ENCODE measurements at regions not wholly inside any gene's neighbourhood (a gene's known extent, or its start where the extent isn't known, plus 50 kb on each side); places are given as distances from the start of the nearest gene placed in this dataset.
A peak's percentile ranks its signal among the peaks of the same experiment; 100 is the strongest.
"Not testable (repeated sequence)": the region's sequence is repeated elsewhere in the genome, so short reads cannot be mapped to it uniquely, and the experiment has no call there.

- no peak for DNase-seq
Observed at GRCh38 chr5:130479045-130479804, 575.0 kb downstream of the CHSY3 start.

DNA sequence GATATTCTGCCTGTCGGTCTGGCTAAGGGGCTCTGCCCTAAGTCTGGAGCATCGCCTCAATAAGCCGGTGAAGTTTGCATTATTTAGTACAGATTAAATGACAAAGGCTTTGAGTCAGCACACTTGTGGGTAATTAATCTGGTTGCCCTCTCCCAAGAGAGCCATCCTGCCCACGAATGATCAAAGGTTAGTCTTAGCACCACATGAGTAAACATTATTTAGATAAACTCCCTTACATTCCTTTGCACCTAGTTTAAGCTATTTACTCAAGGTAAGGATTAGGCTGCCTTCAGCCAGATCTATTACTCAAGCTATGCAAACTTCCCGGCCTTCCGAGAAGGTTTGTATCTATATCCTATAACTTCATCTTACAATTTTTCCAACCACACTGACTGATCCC, 572.1 kb downstream of the CHSY3 start:
- DNase-seq, result peak; percentile 1

DNA sequence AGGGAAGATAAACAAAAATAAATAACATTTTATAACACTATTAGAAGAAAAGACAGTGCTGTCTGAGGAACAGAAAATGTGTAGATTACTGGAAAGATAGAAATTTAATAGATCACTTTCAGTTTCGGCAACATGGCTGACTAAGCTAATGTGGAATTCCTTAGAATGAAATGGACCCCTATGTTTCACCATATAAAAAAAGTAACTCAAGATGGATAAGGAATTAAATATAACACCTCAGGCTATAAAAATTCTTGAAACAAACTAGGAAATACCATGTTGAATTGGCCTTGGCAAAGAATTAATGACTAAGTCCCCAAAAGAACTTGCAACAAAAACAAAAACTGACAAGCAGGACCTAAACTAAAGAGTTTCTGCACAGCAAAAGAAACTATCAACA, 558.3 kb downstream of the CHSY3 start:
- no peak for DNase-seq

DNA sequence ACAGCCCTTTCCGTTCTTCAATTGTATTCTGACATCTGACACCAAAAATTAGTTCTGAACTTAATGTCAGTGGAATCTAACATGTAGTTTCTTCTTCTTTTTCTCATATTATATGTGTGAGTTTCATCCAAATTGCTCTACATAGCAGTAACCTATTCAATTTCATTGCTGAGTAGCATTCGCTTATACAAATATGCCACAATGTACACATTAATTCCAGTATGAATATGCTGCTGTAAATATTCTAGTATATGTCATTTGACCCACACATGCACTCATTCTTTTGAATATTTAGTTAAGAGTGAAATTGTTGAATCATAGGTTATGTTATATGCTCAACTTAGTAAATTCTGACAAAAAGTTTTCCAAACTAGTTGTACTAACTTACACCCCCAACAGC, 550.9 kb downstream of the CHSY3 start:
- DNase-seq, result no peak

- no peak for DNase-seq
Observed at GRCh38 chr5:130452744-130453143, 548.5 kb downstream of the CHSY3 start.

GRCh38 chr5:130436430-130436829, 532.2 kb downstream of the CHSY3 start:
- DNase-seq, result no peak

DNA sequence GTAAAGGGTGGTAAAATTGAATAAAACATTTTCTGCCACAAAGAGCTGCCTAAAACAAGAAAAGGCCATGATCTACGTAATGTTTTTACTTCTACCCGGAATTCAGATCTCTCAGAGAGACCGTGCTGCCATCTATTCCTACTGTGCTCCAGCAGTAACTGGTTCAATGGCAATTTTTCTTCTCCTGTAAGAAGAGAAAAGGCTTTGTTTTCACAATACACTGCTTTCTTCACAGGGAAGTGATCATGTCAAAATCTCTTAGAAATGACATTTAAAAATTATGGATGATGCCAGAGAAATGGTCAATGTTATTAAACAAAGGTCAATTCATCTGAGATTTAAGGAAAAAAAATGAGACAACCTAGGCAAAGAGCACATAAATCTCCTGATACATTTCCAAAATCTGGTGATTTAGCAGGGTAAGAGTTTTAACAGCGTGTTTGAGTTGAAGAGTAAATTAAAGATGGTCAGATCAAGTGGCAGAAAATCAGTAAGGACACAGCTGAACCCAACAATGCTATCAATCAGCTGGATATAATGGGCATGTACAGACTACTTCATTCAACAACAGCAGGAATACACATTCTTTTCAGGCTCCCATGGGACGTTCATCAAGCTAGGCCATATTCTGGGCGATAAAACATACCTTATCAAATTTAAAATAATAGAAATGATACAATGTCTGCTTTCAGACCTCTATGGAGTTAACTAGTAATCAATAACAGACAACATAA, 523.1 kb downstream of the CHSY3 start:
- no peak for DNase-seq

GRCh38 chr5:130425424-130425823, 521.2 kb downstream of the CHSY3 start:
- no peak for DNase-seq

DNA sequence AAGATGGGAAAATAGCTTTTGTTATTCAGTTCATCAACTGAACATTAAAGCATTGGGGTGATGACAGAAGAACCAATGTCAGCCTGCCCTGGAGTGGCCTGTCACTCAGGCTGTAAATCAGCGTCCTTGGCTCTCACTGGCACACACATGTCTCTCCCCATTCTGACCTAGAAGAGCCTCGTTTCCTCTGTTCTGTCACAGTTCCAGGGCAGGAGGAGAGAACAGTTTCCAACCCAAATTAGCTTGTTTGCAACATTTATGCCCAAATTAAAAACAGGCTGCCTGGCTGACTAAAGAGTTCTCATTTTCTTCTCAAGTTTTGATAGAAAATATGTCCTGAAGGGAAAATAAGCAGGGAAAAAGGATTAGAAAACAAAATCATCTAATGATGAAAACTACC, 520.1 kb downstream of the CHSY3 start:
- DNase-seq, result no peak

DNA sequence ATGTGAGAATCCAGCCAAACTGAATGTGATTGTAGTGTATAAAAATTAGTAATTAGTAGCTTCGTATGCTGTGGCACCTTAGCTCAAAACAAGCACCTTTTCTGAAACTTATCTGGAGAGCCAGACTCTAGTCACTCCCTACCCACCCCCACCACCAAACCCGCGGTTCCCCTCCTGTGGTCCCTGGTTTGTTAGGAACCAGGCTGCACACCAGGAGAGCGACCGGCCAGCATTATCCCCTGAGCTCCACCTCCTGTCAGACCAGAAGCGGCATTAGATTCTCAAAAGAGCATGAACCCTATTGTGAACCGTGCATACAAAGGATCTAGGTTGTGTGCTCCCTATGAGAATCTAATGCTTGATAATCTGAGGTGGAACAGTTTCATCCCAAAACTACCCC, 498.6 kb downstream of the CHSY3 start:
- no peak for DNase-seq

GRCh38 chr5:130400091-130400490, 495.8 kb downstream of the CHSY3 start:
- no peak for DNase-seq

GRCh38 chr5:130398825-130399224, 494.6 kb downstream of the CHSY3 start:
- DNase-seq, result no peak

DNA sequence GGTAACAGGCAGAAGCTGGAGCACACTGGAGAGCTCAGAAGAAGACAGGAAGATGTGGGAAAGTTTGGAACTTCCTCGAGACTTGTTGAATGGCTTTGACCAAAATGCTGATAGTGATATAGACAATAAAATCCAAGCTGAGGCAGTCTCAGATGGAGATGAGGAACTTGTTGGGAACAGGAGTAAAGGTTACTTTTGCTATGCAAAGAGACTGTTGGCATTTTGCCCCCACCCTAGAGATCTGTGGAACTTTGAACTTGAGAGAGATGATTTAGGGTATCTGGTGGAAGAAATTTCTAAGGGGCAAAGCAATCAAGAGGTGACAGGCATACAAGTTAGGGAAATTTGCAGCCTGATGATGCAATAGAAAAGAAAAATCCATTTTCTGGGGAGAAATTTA, 493.5 kb downstream of the CHSY3 start:
- not testable (repeated sequence) for DNase-seq

DNA sequence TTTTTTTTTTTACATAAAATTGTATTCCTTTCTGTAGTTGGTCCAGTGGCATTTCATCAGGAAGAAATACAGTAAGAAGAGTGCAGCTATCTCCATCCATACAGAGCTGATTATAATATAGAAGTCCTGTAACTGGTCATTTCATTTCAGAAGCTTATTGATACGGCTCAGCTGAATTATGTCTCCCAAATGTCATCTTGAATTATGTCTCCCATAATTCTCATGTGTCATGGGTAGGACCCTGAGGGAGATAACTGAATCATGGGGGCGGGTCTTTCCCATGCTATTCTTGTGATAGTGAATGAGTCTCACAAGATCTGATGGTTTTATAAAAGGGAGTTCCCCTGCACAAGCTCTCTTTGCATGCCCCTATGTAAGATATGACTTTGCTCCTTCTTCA, 492.9 kb downstream of the CHSY3 start:
- no peak for DNase-seq

DNA sequence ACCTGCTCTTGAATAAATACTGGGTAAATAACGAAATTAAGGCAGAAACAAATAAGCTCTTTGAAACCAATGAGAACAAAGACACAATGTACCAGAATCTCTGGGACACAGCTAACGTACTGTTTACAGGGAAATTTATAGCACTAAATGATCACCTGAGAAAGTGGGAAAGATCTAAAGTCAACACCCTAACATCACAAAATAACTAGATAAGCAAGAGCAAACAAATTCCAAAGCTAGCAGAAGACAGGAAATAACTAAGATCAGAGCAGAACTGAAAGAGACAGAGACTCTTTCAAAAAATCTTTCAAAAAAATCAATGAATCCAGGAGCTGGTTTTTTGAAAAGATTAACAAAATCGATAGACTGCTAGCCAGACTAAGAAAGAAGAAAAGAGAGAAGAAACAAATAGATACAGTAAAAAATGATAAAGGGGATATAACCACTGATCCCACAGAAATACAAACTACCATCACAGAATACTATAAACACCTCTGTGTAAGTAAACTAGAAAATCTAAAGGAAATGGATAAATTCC, 487.5 kb downstream of the CHSY3 start:
- DNase-seq, result not testable (repeated sequence)

DNA sequence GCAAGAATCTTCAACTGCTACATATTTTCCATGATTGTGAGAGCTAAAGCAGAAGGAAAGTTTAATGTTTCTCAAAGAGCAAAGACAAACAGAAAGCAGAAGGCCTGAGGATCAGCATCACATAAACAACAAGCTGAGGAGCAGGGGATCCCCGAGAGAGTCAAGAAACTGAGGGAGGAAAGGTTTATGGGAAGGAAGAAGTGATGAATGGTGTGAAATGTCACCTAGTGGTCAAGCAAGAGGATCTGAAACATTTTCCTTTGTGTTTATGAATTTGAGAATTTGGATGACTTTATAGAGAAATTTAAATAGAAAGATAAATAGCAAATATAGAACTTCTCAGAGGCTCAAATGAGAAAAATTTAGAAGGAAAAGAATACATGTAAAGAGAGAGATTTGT, 481.9 kb downstream of the CHSY3 start:
- DNase-seq, result no peak

- DNase-seq, result no peak
Observed at GRCh38 chr5:130385656-130386055, 481.4 kb downstream of the CHSY3 start.

- no peak for DNase-seq
Observed at GRCh38 chr5:130365956-130366355, 461.7 kb downstream of the CHSY3 start.

- no peak for DNase-seq
Observed at GRCh38 chr5:130350131-130350530, 445.9 kb downstream of the CHSY3 start.

GRCh38 chr5:130337179-130337888, 433.1 kb downstream of the CHSY3 start:
- DNase-seq, result no peak

GRCh38 chr5:130335117-130335516, 430.9 kb downstream of the CHSY3 start:
- no peak for DNase-seq

GRCh38 chr5:130333089-130333488, 428.8 kb downstream of the CHSY3 start:
- DNase-seq, result no peak

DNA sequence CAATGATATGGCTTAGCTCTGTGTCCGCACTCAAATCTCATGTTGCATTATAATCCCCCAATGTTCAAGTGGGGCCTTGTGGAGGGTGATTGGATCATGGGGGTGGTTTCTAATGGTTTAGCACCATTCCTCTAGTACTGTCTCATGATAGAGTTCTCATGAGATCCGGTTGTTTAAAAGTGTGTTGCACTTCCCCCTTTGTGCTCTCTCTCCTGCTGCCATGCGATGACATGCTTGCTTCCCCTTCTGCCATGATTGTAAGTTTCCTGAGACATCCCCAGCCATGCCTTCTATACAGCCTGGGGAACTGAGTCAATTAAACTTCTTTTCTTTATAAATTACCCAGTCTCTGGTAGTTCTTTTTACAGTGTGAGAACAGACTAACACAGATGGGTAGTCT, 427.1 kb downstream of the CHSY3 start:
- DNase-seq, result no peak
